ENCODE measurements at regions not wholly inside any gene's neighbourhood (a gene's known extent, or its start where the extent isn't known, plus 50 kb on each side); places are given as distances from the start of the nearest gene placed in this dataset.

DNA sequence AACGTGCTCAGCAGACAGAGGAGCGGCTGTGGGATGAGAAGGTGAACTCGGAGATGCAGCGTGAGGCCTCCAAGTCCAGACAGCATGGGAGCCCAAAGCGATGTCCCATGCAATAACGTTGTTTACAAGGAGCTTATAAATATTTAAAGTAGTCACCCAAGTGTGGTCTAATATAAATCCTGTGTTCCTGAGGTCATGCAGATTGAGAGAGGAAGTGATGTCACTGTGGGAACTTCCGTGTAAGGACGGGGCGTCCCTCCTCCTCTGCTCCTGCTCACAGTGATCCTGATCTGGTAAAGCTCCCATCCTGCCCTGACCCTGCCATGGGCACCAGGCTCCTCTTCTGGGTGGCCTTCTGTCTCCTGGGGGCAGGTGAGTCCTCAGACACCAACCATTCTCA, 94.7 kb upstream of the PRSS58 start:
- ATAC-seq: no peak
- CTCF ChIA-PET (ENCODE audit: low intra/inter-chr PET ratio, low total read pairs): no interaction called here

More for the DNA sequence above, 94.7 kb upstream of the PRSS58 start:
- H3K79me2 ChIP-seq (ENCODE audit: insufficient read depth, low read length): no peaks in the 10 kb centered on the region
- peaks cover 0 to 19% of the 10 kb centered on the region in 2 experiments; a peak in 2 of 5 replicates for H3K27me3 ChIP-seq (ENCODE audit: control insufficient read depth in 1 of 2, insufficient read depth in 2 of 2, low read length in 2 of 2)
- BruUV-seq (replicated peaks): no TSS peak
- DNase-seq (ENCODE audit: low spot score) (no peak), FAIRE-seq (no peak)
- TF ChIP-seq, protein P1, sequence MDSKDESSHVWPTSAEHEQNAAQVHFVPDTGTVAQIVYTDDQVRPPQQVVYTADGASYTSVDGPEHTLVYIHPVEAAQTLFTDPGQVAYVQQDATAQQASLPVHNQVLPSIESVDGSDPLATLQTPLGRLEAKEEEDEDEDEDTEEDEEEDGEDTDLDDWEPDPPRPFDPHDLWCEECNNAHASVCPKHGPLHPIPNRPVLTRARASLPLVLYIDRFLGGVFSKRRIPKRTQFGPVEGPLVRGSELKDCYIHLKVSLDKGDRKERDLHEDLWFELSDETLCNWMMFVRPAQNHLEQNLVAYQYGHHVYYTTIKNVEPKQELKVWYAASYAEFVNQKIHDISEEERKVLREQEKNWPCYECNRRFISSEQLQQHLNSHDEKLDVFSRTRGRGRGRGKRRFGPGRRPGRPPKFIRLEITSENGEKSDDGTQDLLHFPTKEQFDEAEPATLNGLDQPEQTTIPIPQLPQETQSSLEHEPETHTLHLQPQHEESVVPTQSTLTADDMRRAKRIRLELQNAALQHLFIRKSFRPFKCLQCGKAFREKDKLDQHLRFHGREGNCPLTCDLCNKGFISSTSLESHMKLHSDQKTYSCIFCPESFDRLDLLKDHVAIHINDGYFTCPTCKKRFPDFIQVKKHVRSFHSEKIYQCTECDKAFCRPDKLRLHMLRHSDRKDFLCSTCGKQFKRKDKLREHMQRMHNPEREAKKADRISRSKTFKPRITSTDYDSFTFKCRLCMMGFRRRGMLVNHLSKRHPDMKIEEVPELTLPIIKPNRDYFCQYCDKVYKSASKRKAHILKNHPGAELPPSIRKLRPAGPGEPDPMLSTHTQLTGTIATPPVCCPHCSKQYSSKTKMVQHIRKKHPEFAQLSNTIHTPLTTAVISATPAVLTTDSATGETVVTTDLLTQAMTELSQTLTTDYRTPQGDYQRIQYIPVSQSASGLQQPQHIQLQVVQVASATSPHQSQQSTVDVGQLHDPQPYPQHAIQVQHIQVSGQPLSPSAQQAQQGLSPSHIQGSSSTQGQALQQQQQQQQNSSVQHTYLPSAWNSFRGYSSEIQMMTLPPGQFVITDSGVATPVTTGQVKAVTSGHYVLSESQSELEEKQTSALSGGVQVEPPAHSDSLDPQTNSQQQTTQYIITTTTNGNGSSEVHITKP (CRISPR knock-in tag; IDR thresholded peaks at IDR 0.05; ENCODE audit: low read depth): no peak
- TF ChIP-seq ZNF746 (CRISPR knock-in tag; IDR thresholded peaks at IDR 0.05): no peak
- TF ChIP-seq CHD2 (IDR thresholded peaks at IDR 0.05; ENCODE audit: low read depth, low read length): no peak
- no peak for TF ChIP-seq REPIN1 (CRISPR knock-in tag; IDR thresholded peaks at IDR 0.05; ENCODE audit: borderline replicate concordance, low read depth)
- no peak for TF ChIP-seq AGO2 (optimal IDR thresholded peaks at IDR 0.05; ENCODE audit: low read depth, low read length)
- TF ChIP-seq, protein P2, sequence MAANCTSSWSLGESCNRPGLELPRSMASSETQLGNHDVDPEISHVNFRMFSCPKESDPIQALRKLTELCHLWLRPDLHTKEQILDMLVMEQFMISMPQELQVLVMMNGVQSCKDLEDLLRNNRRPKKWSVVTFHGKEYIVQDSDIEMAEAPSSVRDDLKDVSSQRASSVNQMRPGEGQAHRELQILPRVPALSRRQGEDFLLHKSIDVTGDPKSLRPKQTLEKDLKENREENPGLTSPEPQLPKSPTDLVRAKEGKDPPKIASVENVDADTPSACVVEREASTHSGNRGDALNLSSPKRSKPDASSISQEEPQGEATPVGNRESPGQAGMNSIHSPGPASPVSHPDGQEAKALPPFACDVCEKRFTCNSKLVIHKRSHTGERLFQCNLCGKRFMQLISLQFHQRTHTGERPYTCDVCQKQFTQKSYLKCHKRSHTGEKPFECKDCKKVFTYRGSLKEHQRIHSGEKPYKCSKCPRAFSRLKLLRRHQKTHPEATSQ (CRISPR knock-in tag; IDR thresholded peaks at IDR 0.05; ENCODE audit: borderline replicate concordance): no peak
- TF ChIP-seq, protein P3, sequence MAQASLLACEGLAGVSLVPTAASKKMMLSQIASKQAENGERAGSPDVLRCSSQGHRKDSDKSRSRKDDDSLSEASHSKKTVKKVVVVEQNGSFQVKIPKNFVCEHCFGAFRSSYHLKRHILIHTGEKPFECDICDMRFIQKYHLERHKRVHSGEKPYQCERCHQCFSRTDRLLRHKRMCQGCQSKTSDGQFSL (CRISPR knock-in tag; IDR thresholded peaks at IDR 0.05): no peak
- no peak for TF ChIP-seq YY1 (IDR thresholded peaks at IDR 0.05; ENCODE audit: insufficient read depth, insufficient replicate concordance, low read depth, low read length)
- TF ChIP-seq ZNF33A (CRISPR knock-in tag; IDR thresholded peaks at IDR 0.05; ENCODE audit: borderline replicate concordance): no peak
- no peak for TF ChIP-seq TBX2 (CRISPR knock-in tag; IDR thresholded peaks at IDR 0.05; ENCODE audit: borderline replicate concordance)
- TF ChIP-seq ZBTB38 (CRISPR knock-in tag; IDR thresholded peaks at IDR 0.05): no peak
- TF ChIP-seq ERF (CRISPR knock-in tag; IDR thresholded peaks at IDR 0.05): no peak
- no peak for TF ChIP-seq TAF15 (IDR thresholded peaks at IDR 0.05; ENCODE audit: low read depth, low read length, poor library complexity, severe bottlenecking)
- TF ChIP-seq, protein P4, sequence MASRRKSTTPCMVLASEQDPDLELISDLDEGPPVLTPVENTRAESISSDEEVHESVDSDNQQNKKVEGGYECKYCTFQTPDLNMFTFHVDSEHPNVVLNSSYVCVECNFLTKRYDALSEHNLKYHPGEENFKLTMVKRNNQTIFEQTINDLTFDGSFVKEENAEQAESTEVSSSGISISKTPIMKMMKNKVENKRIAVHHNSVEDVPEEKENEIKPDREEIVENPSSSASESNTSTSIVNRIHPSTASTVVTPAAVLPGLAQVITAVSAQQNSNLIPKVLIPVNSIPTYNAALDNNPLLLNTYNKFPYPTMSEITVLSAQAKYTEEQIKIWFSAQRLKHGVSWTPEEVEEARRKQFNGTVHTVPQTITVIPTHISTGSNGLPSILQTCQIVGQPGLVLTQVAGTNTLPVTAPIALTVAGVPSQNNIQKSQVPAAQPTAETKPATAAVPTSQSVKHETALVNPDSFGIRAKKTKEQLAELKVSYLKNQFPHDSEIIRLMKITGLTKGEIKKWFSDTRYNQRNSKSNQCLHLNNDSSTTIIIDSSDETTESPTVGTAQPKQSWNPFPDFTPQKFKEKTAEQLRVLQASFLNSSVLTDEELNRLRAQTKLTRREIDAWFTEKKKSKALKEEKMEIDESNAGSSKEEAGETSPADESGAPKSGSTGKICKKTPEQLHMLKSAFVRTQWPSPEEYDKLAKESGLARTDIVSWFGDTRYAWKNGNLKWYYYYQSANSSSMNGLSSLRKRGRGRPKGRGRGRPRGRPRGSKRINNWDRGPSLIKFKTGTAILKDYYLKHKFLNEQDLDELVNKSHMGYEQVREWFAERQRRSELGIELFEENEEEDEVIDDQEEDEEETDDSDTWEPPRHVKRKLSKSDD (CRISPR knock-in tag; IDR thresholded peaks at IDR 0.05; ENCODE audit: low read depth): no peak
- TF ChIP-seq, protein P5, sequence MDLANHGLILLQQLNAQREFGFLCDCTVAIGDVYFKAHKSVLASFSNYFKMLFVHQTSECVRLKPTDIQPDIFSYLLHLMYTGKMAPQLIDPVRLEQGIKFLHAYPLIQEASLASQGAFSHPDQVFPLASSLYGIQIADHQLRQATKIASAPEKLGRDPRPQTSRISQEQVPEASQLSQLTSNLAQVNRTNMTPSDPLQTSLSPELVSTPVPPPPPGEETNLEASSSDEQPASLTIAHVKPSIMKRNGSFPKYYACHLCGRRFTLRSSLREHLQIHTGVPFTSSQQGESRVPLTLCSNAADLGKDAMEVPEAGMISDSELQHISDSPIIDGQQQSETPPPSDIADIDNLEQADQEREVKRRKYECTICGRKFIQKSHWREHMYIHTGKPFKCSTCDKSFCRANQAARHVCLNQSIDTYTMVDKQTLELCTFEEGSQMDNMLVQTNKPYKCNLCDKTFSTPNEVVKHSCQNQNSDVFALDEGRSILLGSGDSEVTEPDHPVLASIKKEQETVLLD (CRISPR knock-in tag; IDR thresholded peaks at IDR 0.05; ENCODE audit: low read depth): no peak
- TF ChIP-seq NCOA5 (CRISPR knock-in tag; IDR thresholded peaks at IDR 0.05): no peak
- POLR2A ChIA-PET: no interaction called here
- intact Hi-C loops (cut with micrococcal nuclease; ENCODE audit: unreplicated experiment) (no loop called here), in situ Hi-C loops (cut with HindIII; ENCODE audit: extremely low pct_ligation_motif_present, low pct_unique_long_range_greater_than_20kb) (no loop called here)
- H3K9ac ChIP-seq (ENCODE audit: insufficient read depth, low read depth, low read length): no peak overlapping the region
- WGBS (ENCODE audit: low lambda C conversion rate): 5% methylated on average over 9 of the region's 9 CpGs
- H3K36me3 ChIP-seq (replicated peaks in 1 of 2; ENCODE audit: control insufficient read depth in 1 of 2, insufficient read depth in 2 of 2, low read length in 2 of 2): no peaks in the 10 kb centered on the region
- no peak overlapping the region for H3K4me3 ChIP-seq (replicated peaks in 1 of 3; ENCODE audit: insufficient read depth in 1 of 3, low read depth in 2 of 3, low read length in 3 of 3)
- H3K9me3 ChIP-seq (ENCODE audit: low read length): no peaks in the 10 kb centered on the region
- H3K4me2 ChIP-seq (ENCODE audit: low read depth, low read length): no peak overlapping the region
- no peak overlapping the region for H3K27ac ChIP-seq (ENCODE audit: extremely low read length, insufficient read depth, low read length)
- H3K4me1 ChIP-seq (ENCODE audit: insufficient read depth, low read length): no peaks in the 10 kb centered on the region
- H2AFZ ChIP-seq (ENCODE audit: low read length): no peak overlapping the region
- H4K20me1 ChIP-seq (ENCODE audit: insufficient read depth, low read length): no peaks in the 10 kb centered on the region
